H9 (cell line): ENCODE measurements at regions not wholly inside any gene's neighbourhood (a gene's known extent, or its start where the extent isn't known, plus 50 kb on each side); places are given as distances from the start of the nearest gene placed in this dataset.

Source experiments
- DNase-seq: peaks from one replicate; pipeline ENCODE4 v3.0.0-alpha.2; 2017
- H2AFZ ChIP-seq: one replicate; pipeline ENCODE4 v1.6.1; 2013; ENCODE audit warnings: mild to moderate bottlenecking, low read length, control low read depth, moderate library complexity
- H2AK5ac ChIP-seq: 2 replicates; pipeline ENCODE4 v1.6.1; 2013; ENCODE audit warnings: low read length, control low read depth, mixed read lengths; ENCODE audit not compliant: insufficient read length
- H2BK120ac ChIP-seq: one replicate; pipeline ENCODE4 v1.6.1; 2013; ENCODE audit warnings: low read depth, mild to moderate bottlenecking, low read length, control low read depth, inconsistent platforms; ENCODE audit not compliant: poor library complexity, severe bottlenecking
- H2BK12ac ChIP-seq: 2 replicates; pipeline ENCODE4 v1.6.1; 2013; ENCODE audit warnings: low read length, control low read depth, mixed read lengths, low read depth; ENCODE audit not compliant: insufficient read length
- H2BK15ac ChIP-seq: 2 replicates; pipeline ENCODE4 v1.6.1; 2013; ENCODE audit warnings: low read depth, low read length, control low read depth
- H2BK20ac ChIP-seq: one replicate; pipeline ENCODE4 v1.6.1; 2013; ENCODE audit warnings: low read depth, mild to moderate bottlenecking, low read length, control low read depth, inconsistent platforms; ENCODE audit not compliant: poor library complexity, severe bottlenecking
- H2BK5ac ChIP-seq: 2 replicates; pipeline ENCODE4 v1.6.1; 2013; ENCODE audit warnings: low read length, control low read depth, mixed read lengths; ENCODE audit not compliant: insufficient read length
- H3K14ac ChIP-seq: 2 replicates; pipeline ENCODE4 v1.6.1; 2013; ENCODE audit warnings: low read length, control low read depth; ENCODE audit not compliant: insufficient read depth
- H3K18ac ChIP-seq: 2 replicates; pipeline ENCODE4 v1.6.1; 2013; ENCODE audit warnings: low read depth, mild to moderate bottlenecking, mixed read lengths, low read length, control low read depth; ENCODE audit not compliant: insufficient read length
- H3K23ac ChIP-seq: 2 replicates; pipeline ENCODE4 v1.6.1; 2013; ENCODE audit warnings: low read length, control low read depth, mixed read lengths, low read depth; ENCODE audit not compliant: insufficient read length
- H3K23me2 ChIP-seq: 2 replicates; pipeline ENCODE4 v1.6.1; 2013; ENCODE audit warnings: low read depth, mild to moderate bottlenecking, mixed read lengths, low read length, control low read depth; ENCODE audit not compliant: insufficient read length, poor library complexity, severe bottlenecking
- H3K27ac ChIP-seq: 2 replicates; pipeline ENCODE4 v1.5.1; 2013; ENCODE audit warnings: low read length, control low read depth, mixed read lengths, low read depth; ENCODE audit not compliant: insufficient read length
- H3K27me3 ChIP-seq: 2 replicates; pipeline ENCODE4 v1.6.1; 2013; ENCODE audit warnings: low read length, control low read depth, inconsistent platforms; ENCODE audit not compliant: insufficient read depth
- H3K4ac ChIP-seq: 2 replicates; pipeline ENCODE4 v1.6.1; 2013; ENCODE audit warnings: low read depth, mild to moderate bottlenecking, control low read depth, inconsistent platforms, low read length, moderate library complexity
- H3K4me1 ChIP-seq: 2 replicates; pipeline ENCODE4 v1.6.1; 2013; ENCODE audit warnings: low read length, control low read depth, inconsistent platforms; ENCODE audit not compliant: insufficient read depth
- H3K4me2 ChIP-seq: 2 replicates; pipeline ENCODE4 v1.6.1; 2013; ENCODE audit warnings: low read length, control low read depth, mixed read lengths; ENCODE audit not compliant: insufficient read length, insufficient read depth
- H3K56ac ChIP-seq: 2 replicates; pipeline ENCODE4 v1.6.1; 2013; ENCODE audit warnings: low read depth, mild to moderate bottlenecking, mixed read lengths, low read length, control low read depth; ENCODE audit not compliant: insufficient read length
- H3K79me1 ChIP-seq: 2 replicates; pipeline ENCODE4 v1.6.1; 2013; ENCODE audit warnings: low read depth, mild to moderate bottlenecking, moderate library complexity, low read length, control low read depth, inconsistent platforms; ENCODE audit not compliant: insufficient read depth, poor library complexity, severe bottlenecking
- H3K79me2 ChIP-seq: 2 replicates; pipeline ENCODE4 v1.6.1; 2013; ENCODE audit warnings: low read length, control low read depth, inconsistent platforms; ENCODE audit not compliant: insufficient read depth
- H3K9ac ChIP-seq: 2 replicates; pipeline ENCODE4 v1.6.1; 2013; ENCODE audit warnings: low read length, control low read depth, mixed read lengths; ENCODE audit not compliant: insufficient read length; ENCODE audit errors: extremely low read depth
- H3K9me3 ChIP-seq: one replicate; pipeline ENCODE4 v1.6.1; 2013; ENCODE audit warnings: low read depth, low read length, inconsistent platforms; ENCODE audit not compliant: control insufficient read depth
- H3T11ph ChIP-seq: one replicate; pipeline ENCODE4 v1.6.1; 2013; ENCODE audit warnings: mild to moderate bottlenecking, low read length, control low read depth, inconsistent platforms
- H4K20me1 ChIP-seq: one replicate; pipeline ENCODE4 v1.6.1; 2013; ENCODE audit not compliant: control insufficient read depth, insufficient read length, insufficient read depth
- H4K5ac ChIP-seq: 2 replicates; pipeline ENCODE4 v1.6.1; 2013; ENCODE audit warnings: low read depth, mild to moderate bottlenecking, mixed read lengths, low read length, control low read depth; ENCODE audit not compliant: insufficient read length
- H4K8ac ChIP-seq: replicated peaks from 2 replicates; pipeline ENCODE4 v1.6.1; 2013; ENCODE audit warnings: low read length, control low read depth, mixed read lengths, low read depth; ENCODE audit not compliant: insufficient read length
- H4K91ac ChIP-seq: 2 replicates; pipeline ENCODE4 v1.6.1; 2013; ENCODE audit warnings: low read depth, mild to moderate bottlenecking, moderate library complexity, mixed read lengths, low read length, control low read depth; ENCODE audit not compliant: insufficient read length
- H3K27ac Mint-ChIP-seq, 3 experiments: 2 replicates in 2 of 3; 3 replicates in 1 of 3; pipeline ENCODE4 v1.8.0; 2020 to 2021; ENCODE audit warnings: mixed read lengths in 3 of 3, mild to moderate bottlenecking in 1 of 3, moderate library complexity in 1 of 3
- H3K27me3 Mint-ChIP-seq: 2 replicates; pipeline ENCODE4 v1.8.0; 2021; ENCODE audit warnings: low read depth, mild to moderate bottlenecking, moderate library complexity, mixed read lengths
- H3K36me3 Mint-ChIP-seq, 3 experiments: 2 replicates in 2 of 3; 3 replicates in 1 of 3; pipeline ENCODE4 v1.8.0; 2020 to 2021; ENCODE audit warnings: low read depth in 3 of 3, mixed read lengths in 3 of 3; ENCODE audit not compliant: insufficient read depth in 1 of 3
- H3K4me1 Mint-ChIP-seq, 2 experiments: 2 replicates each; pipeline ENCODE4 v1.8.0; 2020; ENCODE audit warnings: mixed read lengths in 2 of 2
- H3K4me3 Mint-ChIP-seq, 2 experiments: 2 replicates in 1 of 2; 3 replicates in 1 of 2; pipeline ENCODE4 v1.8.0; 2020 to 2021; ENCODE audit warnings: mild to moderate bottlenecking in 2 of 2, mixed read lengths in 2 of 2, moderate library complexity in 1 of 2
- H3K9me3 Mint-ChIP-seq, 2 experiments: 2 replicates in 1 of 2; 3 replicates in 1 of 2; pipeline ENCODE4 v1.8.0; 2020; ENCODE audit warnings: mild to moderate bottlenecking in 2 of 2, mixed read lengths in 2 of 2, moderate library complexity in 1 of 2
- WGBS: extraction: QIAGEN DNeasy Blood & Tissue Kit; methylation state at CpG from one replicate; pipeline ENCODE4 v1.1.7; 2013; ENCODE audit warnings: missing lambda C conversion rate, low lambda C conversion rate, mixed read lengths; ENCODE audit not compliant: insufficient read length; ENCODE audit errors: extremely low coverage; 5-methylcytosine and 5-hydroxymethylcytosine counted together
- TF ChIP-seq, protein P1 (sequence below): fragments of 200-600 bp; sonication (generic); conservative IDR thresholded peaks from 3 replicates; pipeline ENCODE4 v1.8.0; 2021; ENCODE audit warnings: antibody characterized with exemption, mild to moderate bottlenecking

DNA sequence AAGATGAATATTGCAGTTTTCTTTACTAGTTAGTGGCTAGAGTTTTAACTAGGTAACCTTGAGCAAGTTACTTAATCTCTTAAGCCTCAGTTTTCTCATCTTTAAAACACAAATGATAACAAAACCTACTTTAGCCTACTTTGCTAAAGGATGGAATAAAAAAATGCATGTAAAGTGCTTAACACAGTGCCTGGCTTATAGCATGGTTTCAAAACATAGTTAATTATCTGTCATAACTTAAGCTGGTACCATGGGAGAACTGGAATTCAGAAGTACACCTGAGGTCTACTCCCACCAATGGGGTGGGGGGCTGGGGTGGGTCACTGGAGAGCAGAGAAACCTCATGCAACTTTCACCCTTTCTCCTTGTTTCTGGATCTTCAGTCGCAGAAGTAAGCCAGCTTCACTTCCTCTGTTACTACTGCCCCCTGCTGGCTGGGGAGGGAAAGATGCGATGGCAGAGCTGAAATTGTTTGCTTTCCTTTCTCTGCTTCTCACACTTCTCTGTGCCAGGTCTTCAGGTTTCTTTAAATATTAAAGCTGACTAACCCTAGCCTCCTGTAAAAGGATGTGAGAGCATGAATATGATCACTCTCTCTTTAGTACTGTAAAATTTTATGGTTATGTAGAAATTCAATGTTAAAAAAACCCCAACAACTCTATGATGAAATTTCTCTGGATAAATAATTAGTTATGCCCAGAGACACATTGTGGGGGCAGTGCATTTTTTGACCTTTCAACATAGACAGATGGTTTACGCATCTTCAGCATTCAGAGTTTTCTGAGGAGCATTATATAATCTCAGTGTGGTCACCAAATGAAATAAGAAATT is 324.2 kb downstream of the HLX start:
- no peak overlapping the region for H4K8ac ChIP-seq
- no peak overlapping the region for H2AK5ac ChIP-seq
- Mint-ChIP-seq H3K27me3 (peaks cover 2% of the 10 kb centered on the region), H3K9me3 (peaks cover 3 to 5% of the 10 kb centered on the region in 2 experiments; a peak in 4 of 5 replicates), H3K4me1 (peaks cover 0 to 2% of the 10 kb centered on the region in 2 experiments; a peak in 1 of 4 replicates), H3K4me3 (no peak overlapping the region), H3K27ac (no peak overlapping the region), H3K36me3 (no peaks in the 10 kb centered on the region)
- no peaks in the 10 kb centered on the region for H3K79me2 ChIP-seq
- H3K27ac ChIP-seq: no peak overlapping the region
- H3K27me3 ChIP-seq: no peaks in the 10 kb centered on the region
- H3K18ac ChIP-seq: no peak overlapping the region
- no peak overlapping the region for H3K14ac ChIP-seq
- no peak overlapping the region for H3K56ac ChIP-seq
- no peak overlapping the region for H2AFZ ChIP-seq
- H3K23me2 ChIP-seq: no peaks in the 10 kb centered on the region
- H2BK5ac ChIP-seq: no peak overlapping the region
- H3T11ph ChIP-seq: no peak overlapping the region
- no peaks in the 10 kb centered on the region for H3K4me1 ChIP-seq
- H2BK20ac ChIP-seq: no peak overlapping the region
- H4K20me1 ChIP-seq: no peaks in the 10 kb centered on the region
- H4K5ac ChIP-seq: no peak overlapping the region
- DNase-seq: peak; percentile 76
- no peak overlapping the region for H2BK12ac ChIP-seq
- no peak overlapping the region for H2BK120ac ChIP-seq
- no CpG with 5 or more reads among the region's 3 CpGs for WGBS
- H3K79me1 ChIP-seq: no peaks in the 10 kb centered on the region
- no peaks in the 10 kb centered on the region for H3K9me3 ChIP-seq
- no peak overlapping the region for H3K9ac ChIP-seq
- H3K23ac ChIP-seq: no peak overlapping the region
- no peak overlapping the region for H4K91ac ChIP-seq
- no peak overlapping the region for H2BK15ac ChIP-seq
- H3K4ac ChIP-seq: no peak overlapping the region
- TF ChIP-seq, protein P1, sequence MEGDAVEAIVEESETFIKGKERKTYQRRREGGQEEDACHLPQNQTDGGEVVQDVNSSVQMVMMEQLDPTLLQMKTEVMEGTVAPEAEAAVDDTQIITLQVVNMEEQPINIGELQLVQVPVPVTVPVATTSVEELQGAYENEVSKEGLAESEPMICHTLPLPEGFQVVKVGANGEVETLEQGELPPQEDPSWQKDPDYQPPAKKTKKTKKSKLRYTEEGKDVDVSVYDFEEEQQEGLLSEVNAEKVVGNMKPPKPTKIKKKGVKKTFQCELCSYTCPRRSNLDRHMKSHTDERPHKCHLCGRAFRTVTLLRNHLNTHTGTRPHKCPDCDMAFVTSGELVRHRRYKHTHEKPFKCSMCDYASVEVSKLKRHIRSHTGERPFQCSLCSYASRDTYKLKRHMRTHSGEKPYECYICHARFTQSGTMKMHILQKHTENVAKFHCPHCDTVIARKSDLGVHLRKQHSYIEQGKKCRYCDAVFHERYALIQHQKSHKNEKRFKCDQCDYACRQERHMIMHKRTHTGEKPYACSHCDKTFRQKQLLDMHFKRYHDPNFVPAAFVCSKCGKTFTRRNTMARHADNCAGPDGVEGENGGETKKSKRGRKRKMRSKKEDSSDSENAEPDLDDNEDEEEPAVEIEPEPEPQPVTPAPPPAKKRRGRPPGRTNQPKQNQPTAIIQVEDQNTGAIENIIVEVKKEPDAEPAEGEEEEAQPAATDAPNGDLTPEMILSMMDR: peak; percentile 89
- H3K4me2 ChIP-seq: no peak overlapping the region
